Common myeloid progenitor, CD34-positive (primary cell): ENCODE measurements at regions not wholly inside any gene's neighbourhood (a gene's known extent, or its start where the extent isn't known, plus 50 kb on each side); places are given as distances from the start of the nearest gene placed in this dataset.

Source experiments
- CTCF ChIA-PET: fragments of 350-600 bp; sonication (Branson Sonifier 250); formaldehyde crosslinking; loops from one replicate; lab custom pipeline; 2021; ENCODE audit warnings: antibody characterized with exemption; lab: Charles Lee
- POLR2A ChIA-PET: fragments of 350-600 bp; sonication (Branson Sonifier 250); formaldehyde crosslinking; loops from one replicate; lab custom pipeline; 2021; ENCODE audit warnings: antibody characterized with exemption; lab: Charles Lee
- DNase-seq, 3 donors: peaks; one replicate each; pipeline versions ENCODE4 v3.0.0 to v3.0.0-alpha.2; 2013
- H3K27ac ChIP-seq, 2 experiments: 1 replicate in 1 of 2; 2 replicates in 1 of 2; pipeline ENCODE4 v1.7.0; 2013; ENCODE audit warnings: inconsistent platforms in 2 of 2, low read length in 2 of 2, mild to moderate bottlenecking in 2 of 2, low read depth in 1 of 2, moderate library complexity in 1 of 2; ENCODE audit not compliant: severe bottlenecking in 2 of 2, insufficient read depth in 1 of 2, poor library complexity in 1 of 2
- H3K27me3 ChIP-seq, 5 experiments: replicated peaks in 2 of 5; 1 replicate in 3 of 5; 2 replicates in 2 of 5; pipeline versions ENCODE4 v1.6.1 to v1.7.0; 2013; ENCODE audit warnings: low read length in 4 of 5, mild to moderate bottlenecking in 2 of 5, moderate library complexity in 2 of 5, inconsistent platforms in 1 of 5; ENCODE audit not compliant: insufficient read depth in 5 of 5, control insufficient read depth in 4 of 5
- H3K36me3 ChIP-seq, 4 experiments: 1 replicate in 2 of 4; 2 replicates in 2 of 4; pipeline versions ENCODE4 v1.6.1 to v1.7.0; 2013; ENCODE audit warnings: low read length in 3 of 4, control low read depth in 1 of 4, mild to moderate bottlenecking in 1 of 4; ENCODE audit not compliant: control insufficient read depth in 4 of 4, insufficient read depth in 4 of 4
- H3K4me1 ChIP-seq, 4 experiments: 1 replicate in 3 of 4; 2 replicates in 1 of 4; pipeline versions ENCODE4 v1.6.1 to v1.7.1; 2013; ENCODE audit warnings: low read length in 3 of 4, mild to moderate bottlenecking in 3 of 4, control low read depth in 1 of 4, inconsistent platforms in 1 of 4, moderate library complexity in 1 of 4; ENCODE audit not compliant: control insufficient read depth in 4 of 4, insufficient read depth in 4 of 4; ENCODE audit errors: control extremely low read depth in 1 of 4
- H3K4me3 ChIP-seq, 7 experiments: 1 replicate in 4 of 7; 2 replicates in 3 of 7; pipeline versions ENCODE4 v1.5.1 to v1.7.0; 2013; ENCODE audit warnings: mild to moderate bottlenecking in 7 of 7, low read length in 6 of 7, moderate library complexity in 6 of 7, inconsistent platforms in 2 of 7, low read depth in 2 of 7, control low read depth in 1 of 7; ENCODE audit not compliant: insufficient read depth in 4 of 7, control insufficient read depth in 1 of 7; ENCODE audit errors: extremely low read depth in 1 of 7
- H3K9me3 ChIP-seq, 5 experiments: 1 replicate in 4 of 5; 2 replicates in 1 of 5; pipeline versions ENCODE4 v1.6.1 to v1.7.1; 2013; ENCODE audit warnings: low read length in 4 of 5, mild to moderate bottlenecking in 2 of 5, inconsistent platforms in 1 of 5, low read depth in 1 of 5, moderate library complexity in 1 of 5; ENCODE audit not compliant: control insufficient read depth in 4 of 5, insufficient read depth in 2 of 5; ENCODE audit errors: control extremely low read depth in 1 of 5
- WGBS: methylation state at CpG from one replicate; pipeline ENCODE4 v1.1.5; 2013; ENCODE audit not compliant: insufficient coverage; 5-methylcytosine and 5-hydroxymethylcytosine counted together

DNA sequence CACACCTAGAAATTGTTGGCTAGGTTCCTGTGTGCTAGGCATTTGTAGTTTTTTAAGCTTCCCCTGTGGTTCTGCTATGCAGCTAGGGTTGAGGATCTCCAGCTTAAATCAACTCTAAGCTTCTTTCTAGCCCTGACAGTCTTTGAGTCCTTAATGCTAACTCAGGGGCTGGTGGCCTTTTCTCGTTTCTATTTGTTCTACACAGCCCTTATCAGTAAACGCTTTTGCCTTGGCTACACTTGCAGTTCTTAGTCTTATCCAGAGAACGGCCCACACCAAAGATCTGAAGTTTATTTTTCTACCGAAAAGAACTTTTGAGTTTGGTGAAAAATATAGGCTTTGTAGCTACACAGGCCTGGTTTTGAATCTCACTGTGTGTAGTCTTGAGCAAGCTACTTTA, 212.0 kb downstream of the DHX15 start:
- no peaks in the 10 kb centered on the region for H3K27me3 ChIP-seq
- H3K36me3 ChIP-seq, result no peaks in the 10 kb centered on the region
- no peaks in the 10 kb centered on the region for H3K9me3 ChIP-seq
- no peaks in the 10 kb centered on the region for H3K4me1 ChIP-seq
- 100% methylated on average over 2 of the region's 4 CpGs for WGBS
- CTCF ChIA-PET, result interaction anchor here (0.7 to 1.2 kb wide), 2 partner anchors 1524 to 1728 kb away, joined by 3 read pairs; no protein-coding TSS in a partner anchor
- no peak overlapping the region for H3K4me3 ChIP-seq
- POLR2A ChIA-PET, result no interaction called here
- DNase-seq, result no peak
- no peak overlapping the region for H3K27ac ChIP-seq

DNA sequence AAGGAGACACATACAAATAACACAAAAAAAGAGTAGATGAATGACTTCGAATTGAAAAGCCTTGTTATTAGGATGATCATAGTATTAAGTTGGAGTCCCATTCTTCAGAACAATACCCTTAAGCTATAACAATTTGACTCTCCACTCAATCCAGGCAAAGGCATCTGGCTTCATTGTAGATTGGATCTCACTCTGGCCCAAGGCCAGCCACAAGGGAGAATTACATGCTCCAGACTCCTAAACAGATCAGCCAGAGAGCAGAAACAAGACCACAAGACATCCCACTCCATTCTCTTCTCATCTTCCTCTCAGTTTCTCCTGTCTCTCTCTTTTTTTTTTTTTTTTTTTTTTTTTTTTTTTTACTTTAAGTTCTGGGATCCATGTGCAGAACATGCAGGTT, 213.9 kb downstream of the DHX15 start:
- Histone ChIP-seq H3K4me3 (no peak overlapping the region), H3K27me3 (no peaks in the 10 kb centered on the region), H3K9me3 (no peaks in the 10 kb centered on the region), H3K4me1 (no peaks in the 10 kb centered on the region), H3K27ac (no peak overlapping the region), H3K36me3 (no peaks in the 10 kb centered on the region)
- no peak for DNase-seq
- ChIA-PET CTCF (no interaction called here), POLR2A (no interaction called here)
- no CpG with 5 or more reads among the region's 1 CpG for WGBS

DNA sequence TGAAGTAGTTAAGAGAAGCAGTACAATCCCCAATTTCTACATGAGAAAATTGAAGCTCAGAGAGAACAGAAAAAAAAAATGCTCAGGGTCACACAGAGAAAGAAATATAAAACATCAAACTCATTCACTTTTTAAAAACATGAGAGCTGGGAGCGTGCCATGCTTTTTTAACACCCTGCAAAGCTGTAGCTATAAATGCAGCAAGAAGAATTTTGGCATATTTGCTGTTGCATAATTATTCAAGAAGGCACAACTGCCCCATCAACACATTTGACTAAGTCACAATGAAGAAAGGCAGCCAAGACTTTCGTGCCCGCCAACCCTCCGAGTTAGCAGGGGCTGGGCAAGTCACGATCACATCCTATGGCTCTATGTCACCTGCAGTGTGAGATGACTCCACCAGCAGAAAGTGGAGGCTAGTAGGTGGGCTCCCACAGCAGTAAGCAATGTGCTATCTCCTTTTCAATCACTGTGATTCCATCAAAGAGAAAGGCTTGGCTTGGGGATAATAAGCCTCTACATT, 214.8 kb downstream of the DHX15 start:
- Histone ChIP-seq H3K4me1 (no peaks in the 10 kb centered on the region), H3K9me3 (no peaks in the 10 kb centered on the region), H3K36me3 (no peaks in the 10 kb centered on the region), H3K27ac (no peak overlapping the region), H3K27me3 (no peaks in the 10 kb centered on the region), H3K4me3 (no peak overlapping the region)
- CTCF ChIA-PET, result no interaction called here
- WGBS, result 84% methylated on average over 2 of the region's 5 CpGs
- DNase-seq, result no peak
- POLR2A ChIA-PET, result no interaction called here

DNA sequence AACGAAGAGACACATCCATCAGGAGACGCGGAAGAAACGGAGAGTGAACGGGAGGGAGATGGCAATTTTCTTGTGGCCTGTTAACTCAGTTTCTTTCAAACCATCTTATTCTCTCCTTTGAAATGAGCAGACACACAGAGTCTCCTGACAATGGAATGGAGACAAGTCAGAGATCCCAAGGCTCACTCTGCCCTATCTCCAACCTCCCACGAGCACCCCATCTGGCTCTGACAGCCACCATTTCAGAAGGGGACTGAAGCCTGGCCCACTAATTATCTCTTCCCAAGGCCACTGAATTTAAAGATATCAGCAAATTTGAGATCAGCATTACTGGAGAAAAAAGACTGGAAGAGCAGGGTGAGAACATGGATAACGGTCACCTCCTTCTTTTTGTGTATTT, 215.6 kb downstream of the DHX15 start:
- H3K27me3 ChIP-seq, result no peaks in the 10 kb centered on the region
- H3K9me3 ChIP-seq, result no peaks in the 10 kb centered on the region
- H3K36me3 ChIP-seq, result no peaks in the 10 kb centered on the region
- no peaks in the 10 kb centered on the region for H3K4me1 ChIP-seq
- 96% methylated on average over 7 of the region's 7 CpGs for WGBS
- DNase-seq, result no peak
- H3K4me3 ChIP-seq, result no peak overlapping the region
- ChIA-PET POLR2A (no interaction called here), CTCF (no interaction called here)
- H3K27ac ChIP-seq, result no peak overlapping the region

DNA sequence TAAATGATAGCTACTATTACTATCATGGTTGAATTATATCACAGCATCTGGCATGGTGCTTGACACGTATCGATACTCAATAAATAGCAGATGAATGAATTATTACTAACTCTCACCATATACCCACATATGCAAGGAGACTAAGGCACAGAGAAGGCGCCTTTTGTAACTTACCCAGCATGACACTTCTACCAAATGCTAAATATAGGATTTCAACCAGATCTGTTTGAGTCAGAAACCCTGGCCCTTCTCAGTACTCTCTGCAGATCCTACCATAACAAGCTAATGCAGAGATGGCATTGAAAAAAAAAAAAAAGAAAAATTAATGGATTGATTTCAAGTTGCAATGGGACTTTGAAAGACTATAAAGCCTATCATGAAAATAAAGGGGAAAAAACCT, 219.5 kb downstream of the DHX15 start:
- ChIA-PET CTCF (no interaction called here), POLR2A (no interaction called here)
- Histone ChIP-seq H3K27me3 (no peaks in the 10 kb centered on the region), H3K4me3 (no peak overlapping the region), H3K27ac (no peak overlapping the region), H3K9me3 (no peaks in the 10 kb centered on the region), H3K36me3 (no peaks in the 10 kb centered on the region), H3K4me1 (no peaks in the 10 kb centered on the region)
- 100% methylated on average over 2 of the region's 3 CpGs for WGBS
- DNase-seq, result no peak

DNA sequence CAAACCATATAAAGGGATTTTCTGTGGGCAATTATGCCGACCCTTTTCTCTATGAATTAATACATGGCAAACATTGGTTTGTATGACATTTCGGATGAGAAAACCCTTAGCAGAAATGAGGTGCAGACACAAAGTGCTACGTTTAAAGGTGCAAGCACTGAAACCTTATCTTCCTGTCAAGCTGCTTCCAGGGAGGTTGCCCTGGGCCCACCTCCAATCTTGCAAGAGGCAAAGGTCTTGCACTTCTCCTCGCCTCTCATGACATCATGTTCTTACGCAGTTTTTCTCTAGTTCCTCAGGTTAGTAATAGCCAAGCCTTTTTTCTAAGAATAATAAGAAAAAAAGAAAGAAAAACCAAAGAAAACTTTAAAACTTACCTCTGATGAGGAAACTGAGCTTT, 220.1 kb downstream of the DHX15 start:
- ChIA-PET CTCF (no interaction called here), POLR2A (no interaction called here)
- no peaks in the 10 kb centered on the region for H3K27me3 ChIP-seq
- no peak overlapping the region for H3K4me3 ChIP-seq
- H3K9me3 ChIP-seq, result no peaks in the 10 kb centered on the region
- no peaks in the 10 kb centered on the region for H3K36me3 ChIP-seq
- no peak for DNase-seq
- no peaks in the 10 kb centered on the region for H3K4me1 ChIP-seq
- no peak overlapping the region for H3K27ac ChIP-seq
- 64% methylated on average over 2 of the region's 5 CpGs for WGBS

DNA sequence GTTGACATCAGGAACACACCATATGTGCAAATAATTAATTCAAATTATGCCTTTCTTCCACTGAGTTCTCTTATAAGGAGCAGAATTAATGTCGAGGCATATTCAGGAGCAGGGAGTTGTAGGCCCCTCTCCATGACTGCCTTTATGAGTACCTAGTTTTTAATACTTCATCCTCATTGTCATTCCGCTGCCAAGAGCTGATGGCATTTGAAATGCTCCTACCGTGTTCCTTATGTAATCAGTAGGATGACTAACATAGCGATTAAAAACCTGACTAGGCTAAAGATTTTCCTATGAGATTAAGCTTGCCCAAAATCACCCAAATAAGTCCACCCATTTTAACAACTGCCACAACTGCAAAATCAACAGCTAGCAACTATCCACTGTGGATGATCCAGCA, 220.6 kb downstream of the DHX15 start:
- Histone ChIP-seq H3K36me3 (no peaks in the 10 kb centered on the region), H3K27ac (no peak overlapping the region), H3K27me3 (no peaks in the 10 kb centered on the region), H3K9me3 (no peaks in the 10 kb centered on the region), H3K4me3 (no peak overlapping the region), H3K4me1 (no peaks in the 10 kb centered on the region)
- 100% methylated on average over 1 of the region's 4 CpGs for WGBS
- CTCF ChIA-PET, result no interaction called here
- POLR2A ChIA-PET, result no interaction called here
- DNase-seq, result no peak
